NCI-H460 (cell line): ENCODE measurements at regions not wholly inside any gene's neighbourhood (a gene's known extent, or its start where the extent isn't known, plus 50 kb on each side); places are given as distances from the start of the nearest gene placed in this dataset.

Experiments used
- DNase-seq: peaks from one replicate; pipeline ENCODE4 v3.0.0-alpha.2; 2016; ENCODE audit warnings: low read depth; ENCODE audit errors: extremely low read depth

- DNase-seq, result peak; percentile 8
Measured at GRCh38 chr12:22981711-22982110, 356.7 kb downstream of the ETNK1 start.

DNA sequence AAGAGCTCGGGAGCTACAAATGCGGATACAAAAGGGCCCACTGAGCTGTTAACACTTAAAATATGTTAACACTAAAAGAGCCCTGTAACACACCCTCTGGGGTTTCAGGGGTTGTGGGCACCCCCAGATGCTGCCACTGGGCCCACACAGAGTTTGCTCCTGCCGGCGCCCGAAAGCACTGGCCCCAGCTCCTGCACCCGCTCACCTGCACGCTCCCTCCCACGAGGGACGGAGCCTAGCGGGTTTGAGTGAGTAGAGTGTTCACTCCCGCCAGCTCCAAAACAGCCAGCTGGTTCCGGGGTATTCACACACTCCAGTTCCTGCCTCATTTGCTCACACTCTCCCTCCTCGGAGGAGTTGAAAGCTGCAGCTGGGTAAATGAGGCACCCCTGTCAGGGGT lies 357.7 kb downstream of the ETNK1 start:
- DNase-seq, result no peak

DNA sequence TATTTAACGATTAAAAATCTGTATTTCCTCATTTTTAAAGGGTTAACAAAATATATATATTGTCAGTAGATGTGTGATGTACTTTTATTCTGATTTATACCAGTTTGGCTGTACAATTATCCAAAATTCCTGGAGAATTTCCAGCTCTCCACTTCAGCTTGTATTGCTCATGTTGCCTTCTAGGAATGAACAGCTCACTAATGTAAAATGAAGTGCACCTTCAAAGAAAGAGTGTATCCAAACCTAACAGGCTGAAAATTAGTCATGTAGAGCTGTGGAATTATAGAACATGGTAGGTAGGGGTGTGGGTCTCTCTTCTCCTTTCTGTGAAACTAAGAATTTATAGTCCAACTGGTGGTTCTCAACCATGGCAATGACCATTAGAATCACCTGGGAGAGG lies 362.0 kb downstream of the ETNK1 start:
- DNase-seq, result no peak

DNA sequence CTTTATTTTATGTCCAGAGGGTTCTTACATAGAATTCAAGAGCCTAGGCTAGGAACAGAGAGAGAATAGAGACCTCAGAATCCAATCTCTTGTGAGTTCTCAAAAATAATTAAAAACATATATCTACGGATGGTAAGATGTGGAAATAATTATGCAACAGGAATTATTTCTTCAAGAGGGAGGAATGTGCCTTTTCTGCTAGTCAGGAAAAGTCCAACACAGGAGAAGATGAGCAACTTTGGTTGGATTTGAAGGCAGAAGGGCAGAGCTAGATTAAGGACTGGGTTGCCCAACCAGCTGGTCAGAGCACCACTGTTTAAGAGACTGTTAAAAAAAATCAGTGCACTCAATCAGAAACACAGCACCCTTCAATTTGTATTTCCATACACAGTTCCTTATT lies 365.5 kb downstream of the ETNK1 start:
- DNase-seq, result no peak

- DNase-seq, result no peak
Measured at GRCh38 chr12:22991250-22991844, 366.4 kb downstream of the ETNK1 start.

GRCh38 chr12:22993609-22994315 lies 368.8 kb downstream of the ETNK1 start:
- DNase-seq, result no peak

GRCh38 chr12:22994316-22994675 lies 369.3 kb downstream of the ETNK1 start:
- DNase-seq, result no peak

DNA sequence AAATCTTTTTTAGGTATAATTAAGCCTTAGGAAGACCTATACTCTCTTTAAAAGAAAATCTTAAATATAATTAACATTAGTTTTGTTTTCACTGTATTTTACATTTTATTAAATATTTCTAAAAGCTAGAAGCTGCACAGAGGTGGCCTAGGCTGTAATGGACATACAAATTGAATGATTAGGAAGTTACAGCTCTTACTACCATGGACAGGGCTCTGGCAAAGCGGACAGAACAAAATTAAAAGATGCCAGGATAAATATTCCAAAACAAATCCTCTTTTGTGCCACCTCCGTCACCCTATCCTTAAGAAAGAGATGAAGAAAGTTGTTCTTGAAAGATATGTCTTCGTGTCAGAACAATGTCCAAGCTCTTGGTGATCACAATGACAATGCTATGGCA lies 376.5 kb downstream of the ETNK1 start:
- DNase-seq, result no peak

DNA sequence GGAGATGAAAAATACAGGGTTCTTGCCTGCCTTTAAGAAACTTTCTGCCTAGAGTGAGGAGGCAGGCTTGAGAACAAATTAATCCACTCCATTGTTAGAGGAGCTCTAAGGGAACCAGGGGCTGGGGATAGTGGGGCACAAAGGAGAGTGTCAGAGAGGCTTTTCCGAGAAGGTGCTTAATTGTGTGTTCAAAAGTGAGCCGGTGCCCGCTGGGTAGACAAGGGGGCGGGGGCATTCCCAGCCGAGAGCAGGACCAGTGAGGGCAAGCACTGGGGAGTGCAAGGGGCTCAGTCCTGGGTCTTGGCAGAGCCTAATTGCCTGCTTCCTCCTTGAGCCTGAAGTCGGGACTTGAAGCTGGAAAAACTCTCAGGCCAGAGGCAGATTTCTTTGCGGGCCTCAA lies 377.4 kb downstream of the ETNK1 start:
- DNase-seq, result no peak

- DNase-seq, result no peak
Measured at GRCh38 chr12:23004473-23005020, 379.6 kb downstream of the ETNK1 start.

GRCh38 chr12:23005387-23005786 lies 380.4 kb downstream of the ETNK1 start:
- no peak for DNase-seq

GRCh38 chr12:23006413-23006812 lies 381.4 kb downstream of the ETNK1 start:
- DNase-seq, result no peak

GRCh38 chr12:23008623-23009022 lies 383.7 kb downstream of the ETNK1 start:
- DNase-seq, result no peak

- no peak for DNase-seq
Measured at GRCh38 chr12:23014749-23015148, 389.8 kb downstream of the ETNK1 start.

DNA sequence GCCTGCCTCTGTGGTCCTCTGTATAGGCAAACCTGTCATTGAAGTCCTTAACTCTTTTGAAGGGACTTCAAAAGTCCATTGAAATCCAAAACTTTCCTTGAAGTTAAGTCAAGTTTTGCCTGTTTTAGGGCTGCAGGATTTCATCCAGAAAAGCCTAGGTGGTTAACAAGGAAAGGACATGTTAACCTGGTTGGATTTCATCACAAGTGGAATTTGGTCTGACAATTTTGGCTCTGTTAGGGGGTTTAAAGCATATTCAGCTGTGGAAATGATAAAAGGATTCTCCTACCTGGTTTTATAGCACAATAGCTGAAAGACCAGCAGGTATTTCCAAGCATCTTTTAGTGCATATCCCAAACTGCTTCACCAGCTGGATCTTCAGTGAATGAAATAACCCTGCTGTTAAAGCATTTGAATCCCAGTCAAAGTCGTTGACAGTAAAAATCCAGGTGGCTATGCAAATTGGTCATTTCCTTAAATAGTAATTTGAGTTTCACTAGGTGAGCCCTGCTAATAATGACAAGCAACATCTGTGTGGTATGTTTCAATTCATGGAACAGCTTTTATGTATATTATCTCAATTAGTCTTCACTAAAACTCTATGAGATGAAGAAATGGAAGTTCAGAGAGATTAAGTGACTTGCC lies 400.5 kb downstream of the ETNK1 start:
- no peak for DNase-seq

DNA sequence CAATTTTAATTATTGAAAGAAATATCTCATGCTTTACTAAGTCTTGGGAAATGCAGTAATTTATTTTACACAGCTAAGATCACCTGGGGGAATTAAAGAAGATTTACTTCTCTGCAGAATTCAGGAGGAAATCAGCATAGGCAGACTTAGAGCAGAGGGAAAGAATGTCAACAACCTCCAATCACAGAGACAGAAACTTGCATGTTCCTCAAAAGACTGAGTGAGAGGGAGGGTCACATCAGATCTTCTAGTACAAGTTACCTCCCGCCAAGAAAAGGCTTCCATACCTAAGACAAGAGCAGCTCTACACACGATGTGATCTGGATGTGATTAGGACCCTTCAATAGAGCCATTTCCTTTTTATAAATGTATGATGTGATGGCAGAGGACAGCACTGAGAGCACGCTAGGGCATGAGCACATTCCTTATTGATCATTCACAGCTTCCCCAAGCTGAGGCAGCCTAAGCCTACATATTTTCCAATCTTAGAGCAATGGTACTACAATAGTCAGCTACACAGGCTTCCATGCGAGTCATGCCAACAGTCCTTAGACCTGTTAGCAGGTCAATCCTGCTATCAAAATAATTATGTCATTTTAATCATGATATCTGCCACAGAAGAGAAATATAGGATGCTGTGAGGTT lies 403.3 kb downstream of the ETNK1 start:
- DNase-seq, result no peak

GRCh38 chr12:23029185-23029584 lies 404.2 kb downstream of the ETNK1 start:
- no peak for DNase-seq

- DNase-seq, result no peak
Measured at GRCh38 chr12:23039834-23040233, 414.9 kb downstream of the ETNK1 start.

DNA sequence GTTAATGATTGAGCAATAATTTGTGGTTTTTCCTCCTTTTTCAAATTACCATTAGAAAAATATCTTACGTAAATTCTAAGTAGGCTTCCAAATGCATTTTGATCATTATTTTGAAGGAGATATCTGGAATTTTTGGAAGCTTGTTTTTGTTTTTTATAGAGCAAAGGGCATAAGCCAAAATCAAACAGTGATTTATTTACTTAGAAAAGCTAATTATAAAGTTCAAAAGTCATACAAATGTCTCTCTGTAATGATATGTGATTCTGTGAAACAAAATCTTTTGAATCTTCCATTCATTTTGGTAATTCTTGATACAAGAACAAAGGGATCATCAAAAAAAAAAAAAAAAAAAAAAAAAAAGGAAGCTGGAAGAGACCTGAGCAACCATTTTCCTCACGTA lies 416.8 kb downstream of the ETNK1 start:
- DNase-seq, result no peak

- DNase-seq, result no peak
Measured at GRCh38 chr12:23043646-23044045, 418.7 kb downstream of the ETNK1 start.

GRCh38 chr12:23049180-23049579 lies 424.2 kb downstream of the ETNK1 start:
- no peak for DNase-seq

GRCh38 chr12:23055004-23055403 lies 430.0 kb downstream of the ETNK1 start:
- DNase-seq, result peak; percentile 6
